ENCODE measurements at regions not wholly inside any gene's neighbourhood (a gene's known extent, or its start where the extent isn't known, plus 50 kb on each side); places are given as distances from the start of the nearest gene placed in this dataset.

DNA sequence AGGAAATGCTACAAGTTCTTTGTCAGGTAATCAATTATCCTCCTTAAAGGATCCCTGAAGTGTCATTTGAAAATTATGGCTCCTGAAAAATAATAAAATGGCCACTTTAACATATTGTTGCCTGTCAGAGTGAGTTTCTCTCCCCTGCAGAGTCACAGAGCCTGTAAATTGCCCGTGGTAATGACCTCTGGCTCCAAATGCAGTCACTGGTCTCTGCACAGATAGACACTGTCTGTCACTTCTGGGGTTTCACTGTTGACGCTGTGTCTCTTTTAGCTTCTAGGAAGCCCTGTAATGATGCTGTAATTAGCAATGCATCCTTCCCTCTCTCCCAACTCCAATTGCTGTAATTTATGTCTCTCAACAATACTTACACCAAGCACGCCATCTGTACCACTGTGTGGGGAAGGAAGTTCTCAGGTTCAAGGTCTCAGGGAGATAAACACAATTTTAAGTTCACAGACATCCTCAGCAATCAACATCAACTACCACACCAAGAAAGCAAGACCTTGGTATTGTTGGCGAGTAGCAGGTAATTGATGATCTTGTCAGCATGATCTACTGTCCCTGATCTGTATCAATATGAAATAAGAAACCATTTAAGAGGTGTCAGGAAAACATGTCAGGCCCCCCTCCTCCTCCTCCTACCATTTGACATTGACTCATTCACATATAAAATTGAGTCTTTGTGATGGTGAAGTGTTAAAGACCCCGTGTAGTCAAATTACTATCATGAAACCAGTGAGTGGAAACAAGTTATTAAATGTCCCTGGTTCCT, 91.2 kb upstream of the SULF2 start:
- H3K4me3 ChIP-seq: no peak overlapping the region
- TF ChIP-seq Cebpa-rat (IDR thresholded peaks at IDR 0.05): no peak
- no peak overlapping the region for H3K4me2 ChIP-seq
- no peaks in the 10 kb centered on the region for H3K36me3 ChIP-seq
- H3K9ac ChIP-seq: no peak overlapping the region
- peaks cover 0 to 6% (median 0%) of the 10 kb centered on the region in 11 experiments; a peak in 3 of 22 replicates for H3K9me3 ChIP-seq (replicated peaks in 1 of 11)
- H3K27ac ChIP-seq: no peak overlapping the region
- H3K4me1 ChIP-seq: peaks cover 8 to 19% (median 15%) of the 10 kb centered on the region in 10 experiments
- no peaks in the 10 kb centered on the region for H4K20me1 ChIP-seq
- H3K27me3 ChIP-seq: no peaks in the 10 kb centered on the region

GRCh38 chr20:47875297-47876025, 90.2 kb upstream of the SULF2 start:
- no peak overlapping the region for H3K4me3 ChIP-seq
- H3K9me3 ChIP-seq (replicated peaks in 1 of 11): peaks cover 0 to 6% (median 0%) of the 10 kb centered on the region in 11 experiments; a peak in 3 of 22 replicates
- no peaks in the 10 kb centered on the region for H3K36me3 ChIP-seq
- H3K4me2 ChIP-seq: no peak overlapping the region
- no peak overlapping the region for H3K9ac ChIP-seq
- H3K4me1 ChIP-seq: peaks cover 8 to 19% (median 15%) of the 10 kb centered on the region in 10 experiments
- H3K27ac ChIP-seq: no peak overlapping the region
- no peaks in the 10 kb centered on the region for H3K27me3 ChIP-seq
- no peak for TF ChIP-seq Cebpa-rat (IDR thresholded peaks at IDR 0.05)
- no peaks in the 10 kb centered on the region for H4K20me1 ChIP-seq

GRCh38 chr20:47872341-47872740, 87.1 kb upstream of the SULF2 start:
- Histone ChIP-seq H3K4me3 (no peak overlapping the region), H3K27me3 (no peaks in the 10 kb centered on the region), H3K27ac (no peak overlapping the region), H3K4me2 (no peak overlapping the region), H3K36me3 (no peaks in the 10 kb centered on the region), H4K20me1 (no peaks in the 10 kb centered on the region), H3K9me3 (replicated peaks in 1 of 11) (no peaks in the 10 kb centered on the region), H3K4me1 (no peaks in the 10 kb centered on the region), H3K9ac (no peak overlapping the region)
- no peak for TF ChIP-seq Cebpa-rat (IDR thresholded peaks at IDR 0.05)

GRCh38 chr20:47870475-47870874, 85.2 kb upstream of the SULF2 start:
- Histone ChIP-seq H3K4me1 (no peaks in the 10 kb centered on the region), H3K27ac (no peak overlapping the region), H3K9me3 (replicated peaks in 1 of 11) (no peaks in the 10 kb centered on the region), H3K36me3 (no peaks in the 10 kb centered on the region), H3K4me3 (no peak overlapping the region), H3K4me2 (no peak overlapping the region), H4K20me1 (no peaks in the 10 kb centered on the region), H3K27me3 (no peaks in the 10 kb centered on the region), H3K9ac (no peak overlapping the region)
- no peak for TF ChIP-seq Cebpa-rat (IDR thresholded peaks at IDR 0.05)

GRCh38 chr20:47868744-47869143, 83.5 kb upstream of the SULF2 start:
- Histone ChIP-seq H3K9me3 (replicated peaks in 1 of 11) (no peaks in the 10 kb centered on the region; a peak in 1 of 22 replicates), H3K4me1 (no peaks in the 10 kb centered on the region), H3K27me3 (no peaks in the 10 kb centered on the region), H3K36me3 (no peaks in the 10 kb centered on the region), H3K27ac (no peak overlapping the region), H3K9ac (no peak overlapping the region), H3K4me2 (no peak overlapping the region), H4K20me1 (no peaks in the 10 kb centered on the region), H3K4me3 (no peak overlapping the region)
- TF ChIP-seq Cebpa-rat (IDR thresholded peaks at IDR 0.05): no peak

DNA sequence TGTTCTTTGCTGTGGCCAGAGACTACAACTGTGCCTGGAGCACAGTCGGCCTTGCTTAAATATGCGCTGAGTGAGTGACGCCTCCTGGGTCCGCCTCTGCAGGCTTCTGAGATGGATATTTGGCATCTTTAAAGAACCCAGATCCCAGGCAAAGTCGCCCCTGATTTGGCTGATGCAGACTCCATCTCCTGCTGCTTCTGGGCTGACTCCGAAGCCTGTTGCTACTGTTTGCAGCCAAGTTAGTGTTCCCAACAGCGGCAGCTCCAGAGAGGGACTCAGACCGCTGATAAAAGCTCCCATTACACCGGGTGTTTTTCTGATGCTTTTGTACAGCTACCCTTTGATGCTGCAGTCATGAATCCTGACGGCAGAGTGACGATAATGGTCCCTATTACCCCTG, 83.0 kb upstream of the SULF2 start:
- no peaks in the 10 kb centered on the region for H4K20me1 ChIP-seq
- no peak for TF ChIP-seq Cebpa-rat (IDR thresholded peaks at IDR 0.05)
- no peak overlapping the region for H3K4me3 ChIP-seq
- H3K9ac ChIP-seq: no peak overlapping the region
- H3K36me3 ChIP-seq: no peaks in the 10 kb centered on the region
- no peaks in the 10 kb centered on the region for H3K27me3 ChIP-seq
- H3K9me3 ChIP-seq (replicated peaks in 1 of 11): peaks cover 0 to 3% (median under 1%) of the 10 kb centered on the region in 11 experiments; a peak in 12 of 22 replicates
- no peak overlapping the region for H3K27ac ChIP-seq
- H3K4me2 ChIP-seq: no peak overlapping the region
- no peaks in the 10 kb centered on the region for H3K4me1 ChIP-seq

DNA sequence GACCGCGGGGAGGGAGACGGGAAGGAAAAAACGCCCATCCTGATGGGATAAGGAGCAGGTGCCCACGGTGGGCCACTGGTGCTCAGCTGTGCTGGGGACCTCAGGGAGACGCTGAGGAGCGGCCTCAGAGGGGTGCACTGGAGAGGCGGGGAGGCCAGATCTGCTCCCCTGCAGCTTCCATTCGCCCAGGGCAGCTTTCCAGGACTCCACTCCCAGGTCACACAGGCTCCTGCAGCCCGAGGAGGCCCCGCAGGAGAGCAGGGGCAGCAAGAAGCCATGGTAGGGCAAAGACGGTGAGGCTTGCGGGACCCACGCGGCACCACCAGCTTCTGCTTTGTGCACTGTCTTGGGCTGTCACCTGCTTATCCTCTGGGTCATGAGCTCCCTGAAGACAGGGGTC, 82.5 kb upstream of the SULF2 start:
- no peaks in the 10 kb centered on the region for H3K4me1 ChIP-seq
- no peak overlapping the region for H3K4me2 ChIP-seq
- H3K36me3 ChIP-seq: no peaks in the 10 kb centered on the region
- no peak overlapping the region for H3K4me3 ChIP-seq
- TF ChIP-seq Cebpa-rat (IDR thresholded peaks at IDR 0.05): no peak
- no peaks in the 10 kb centered on the region for H4K20me1 ChIP-seq
- H3K27me3 ChIP-seq: no peaks in the 10 kb centered on the region
- H3K9me3 ChIP-seq (replicated peaks in 1 of 11): peaks cover 4 to 7% (median 5%) of the 10 kb centered on the region in 11 experiments; a peak in 18 of 22 replicates
- no peak overlapping the region for H3K27ac ChIP-seq
- H3K9ac ChIP-seq: no peak overlapping the region

DNA sequence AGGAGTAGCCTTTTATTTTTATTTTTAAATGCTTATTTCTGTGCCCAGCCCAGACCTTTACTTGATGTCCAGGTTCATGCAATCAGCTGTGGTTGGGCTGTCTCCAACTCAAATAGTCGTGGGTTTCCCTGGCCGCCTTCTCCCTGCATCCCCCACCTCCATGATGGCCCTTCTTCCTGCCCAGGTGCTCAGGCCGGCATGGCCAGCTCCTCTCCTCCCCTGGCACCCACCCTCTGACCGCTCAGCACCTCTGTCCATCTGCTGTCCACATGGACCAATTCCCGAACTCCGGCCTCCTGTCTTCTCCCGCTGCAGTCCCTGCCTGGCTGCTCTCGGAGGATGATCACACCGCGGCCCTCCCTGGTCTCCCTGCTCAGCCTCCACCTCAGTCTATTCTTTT, 81.2 kb upstream of the SULF2 start:
- peaks cover 10 to 15% (median 11%) of the 10 kb centered on the region in 11 experiments; a peak in 19 of 22 replicates for H3K9me3 ChIP-seq (replicated peaks in 1 of 11)
- no peaks in the 10 kb centered on the region for H3K36me3 ChIP-seq
- no peaks in the 10 kb centered on the region for H3K27me3 ChIP-seq
- H3K27ac ChIP-seq: no peak overlapping the region
- no peaks in the 10 kb centered on the region for H4K20me1 ChIP-seq
- no peak overlapping the region for H3K4me3 ChIP-seq
- no peaks in the 10 kb centered on the region for H3K4me1 ChIP-seq
- H3K4me2 ChIP-seq: no peak overlapping the region
- no peak overlapping the region for H3K9ac ChIP-seq
- TF ChIP-seq Cebpa-rat (IDR thresholded peaks at IDR 0.05): no peak

DNA sequence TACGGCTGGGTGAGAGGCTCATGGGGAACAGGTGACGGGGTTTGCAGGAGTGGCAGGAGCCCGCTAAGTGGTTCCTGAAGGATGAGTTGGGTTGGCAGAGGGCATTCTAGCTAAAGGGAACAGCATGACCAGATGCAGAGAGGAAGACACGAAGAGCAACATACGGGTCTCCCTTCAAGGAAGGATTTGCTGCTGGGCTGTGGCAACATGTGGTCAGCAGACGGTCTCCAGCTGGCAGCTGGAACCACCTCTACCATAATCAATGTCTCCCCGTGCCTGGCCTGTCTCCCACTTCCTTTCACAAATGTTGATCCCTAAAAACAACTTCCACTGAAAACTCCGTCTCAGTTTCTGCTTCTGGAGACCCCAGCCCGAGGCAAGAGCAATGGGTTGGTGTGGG, 80.6 kb upstream of the SULF2 start:
- Histone ChIP-seq H3K4me2 (no peak overlapping the region), H3K27ac (no peak overlapping the region), H3K27me3 (no peaks in the 10 kb centered on the region), H3K9ac (no peak overlapping the region), H3K9me3 (replicated peaks in 1 of 11) (peaks cover 10 to 15% (median 11%) of the 10 kb centered on the region in 11 experiments; a peak in 19 of 22 replicates), H3K36me3 (no peaks in the 10 kb centered on the region), H3K4me3 (no peak overlapping the region), H3K4me1 (peaks cover 0 to 4% (median under 1%) of the 10 kb centered on the region in 10 experiments; a peak in 11 of 20 replicates), H4K20me1 (no peaks in the 10 kb centered on the region)
- TF ChIP-seq Cebpa-rat (IDR thresholded peaks at IDR 0.05): no peak

Measured in BLaER1 treated with 17β-estradiol and CSF1 and Interleukin-3, amounts not matched to agents 10 nM and 100 nM (cell line).